Fibroblast of villous mesenchyme (primary cell): ENCODE measurements at regions not wholly inside any gene's neighbourhood (a gene's known extent, or its start where the extent isn't known, plus 50 kb on each side); places are given as distances from the start of the nearest gene placed in this dataset.

Experiments
- DNase-seq: peaks from one replicate; pipeline ENCODE4 v3.0.0-alpha.2; 2010; ENCODE audit warnings: low read depth
- H3K4me3 ChIP-seq: 2 replicates; pipeline ENCODE4 v1.5.1; 2011; ENCODE audit warnings: low read depth, mild to moderate bottlenecking, low read length
- CTCF ChIP-seq: IDR thresholded peaks from 2 replicates; pipeline ENCODE4 v1.5.1; 2012; ENCODE audit warnings: low read depth, mild to moderate bottlenecking, low read length; ENCODE audit not compliant: insufficient read depth

DNA sequence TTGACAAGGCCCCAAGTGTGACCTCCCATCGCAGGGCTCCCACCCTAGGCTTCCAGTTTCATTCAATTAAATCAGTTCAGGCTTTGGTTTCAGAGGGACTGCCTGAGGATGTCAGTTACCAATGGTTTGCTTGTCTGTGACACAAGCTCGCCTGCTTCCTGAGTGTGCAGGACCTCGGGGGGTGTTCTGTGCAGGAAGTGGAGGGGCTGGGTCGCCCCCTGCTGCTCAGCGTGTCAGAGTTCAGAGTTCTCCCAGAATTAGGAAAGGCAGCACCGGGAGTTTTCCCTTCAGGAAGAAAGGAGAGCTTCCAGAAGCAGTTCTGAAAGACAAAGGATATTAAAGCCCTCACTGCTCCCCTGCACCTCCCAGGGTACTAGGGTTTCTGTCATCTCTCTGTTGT lies 50.8 kb upstream of the TGM3 start:
- no peak for DNase-seq
- TF ChIP-seq CTCF = no peak
- no peak overlapping the region for H3K4me3 ChIP-seq

GRCh38 chr20:2245637-2246036 lies 50.2 kb upstream of the TGM3 start:
- H3K4me3 ChIP-seq = no peak overlapping the region
- TF ChIP-seq CTCF = no peak
- DNase-seq = no peak
